ENCODE measurements at regions not wholly inside any gene's neighbourhood (a gene's known extent, or its start where the extent isn't known, plus 50 kb on each side); places are given as distances from the start of the nearest gene placed in this dataset.
A peak's percentile ranks its signal among the peaks of the same experiment; 100 is the strongest.

DNA sequence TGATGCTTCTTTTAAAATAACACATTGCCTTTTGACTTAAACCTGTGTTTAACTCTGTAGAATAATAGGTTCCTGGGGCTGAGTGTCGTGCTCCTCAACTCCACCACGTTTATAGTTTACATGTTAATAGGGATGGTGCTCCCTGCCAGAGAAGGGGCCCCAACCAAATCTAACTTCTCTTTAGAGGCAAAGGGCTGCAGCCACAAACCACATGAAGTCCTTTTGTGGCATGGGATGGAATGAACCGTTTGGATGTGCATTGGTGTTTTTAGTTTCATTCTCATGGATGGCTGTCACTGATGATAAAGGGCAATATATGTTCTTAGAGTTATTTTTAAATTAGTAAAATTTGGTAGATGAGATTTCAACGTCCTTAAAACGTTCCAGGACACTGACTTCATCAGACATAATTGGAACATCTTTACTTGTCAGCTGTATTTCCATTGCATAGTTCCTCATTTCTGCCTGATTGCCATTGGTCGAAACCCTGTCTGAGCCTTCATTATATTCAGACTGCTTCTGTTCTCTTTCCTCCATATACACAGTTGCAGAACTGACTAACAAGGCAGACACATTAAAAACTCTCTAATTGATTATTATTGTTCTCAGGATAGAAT is 60.4 kb upstream of the HPF1 start:
- TF ChIP-seq CTCF (IDR thresholded peaks at IDR 0.05; ENCODE audit: insufficient read depth, low read length, poor library complexity, severe bottlenecking), result no peak
- DNase-seq (ENCODE audit: low read depth), result no peak
- Histone ChIP-seq H3K27me3 (ENCODE audit: control insufficient read depth, insufficient read depth, low read length) (no peaks in the 10 kb centered on the region), H3K36me3 (ENCODE audit: control insufficient read depth, insufficient read depth, low read length) (no peaks in the 10 kb centered on the region), H3K4me3 (ENCODE audit: low read depth, low read length) (no peak overlapping the region)

DNA sequence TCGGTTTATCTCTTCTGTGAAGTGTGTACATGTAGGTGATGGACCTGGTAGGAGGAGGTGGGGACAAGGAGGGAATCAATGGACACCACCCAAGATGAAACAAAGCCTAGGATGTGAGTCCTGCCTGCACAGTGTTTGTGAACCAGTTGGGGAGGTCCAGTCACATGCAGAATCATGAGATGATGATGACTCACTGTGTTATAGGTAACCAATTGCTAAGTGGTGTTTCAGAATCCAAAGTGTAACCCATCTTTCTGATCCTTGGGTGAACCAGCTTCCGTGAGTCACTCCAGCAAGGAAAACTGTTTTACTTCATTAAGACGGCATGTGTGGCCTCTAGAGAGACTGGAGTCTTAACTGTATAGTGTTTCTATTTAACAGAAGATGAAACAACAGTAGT is 57.9 kb upstream of the HPF1 start:
- Histone ChIP-seq H3K36me3 (ENCODE audit: control insufficient read depth, insufficient read depth, low read length) (no peaks in the 10 kb centered on the region), H3K27me3 (ENCODE audit: control insufficient read depth, insufficient read depth, low read length) (no peaks in the 10 kb centered on the region), H3K4me3 (ENCODE audit: low read depth, low read length) (no peak overlapping the region)
- no peak for TF ChIP-seq CTCF (IDR thresholded peaks at IDR 0.05; ENCODE audit: insufficient read depth, low read length, poor library complexity, severe bottlenecking)
- DNase-seq (ENCODE audit: low read depth), result peak; percentile 85

GRCh38 chr4:169811476-169811875 is 53.7 kb upstream of the HPF1 start:
- Histone ChIP-seq H3K36me3 (ENCODE audit: control insufficient read depth, insufficient read depth, low read length) (no peaks in the 10 kb centered on the region), H3K27me3 (ENCODE audit: control insufficient read depth, insufficient read depth, low read length) (no peaks in the 10 kb centered on the region), H3K4me3 (ENCODE audit: low read depth, low read length) (no peak overlapping the region)
- DNase-seq (ENCODE audit: low read depth), result no peak
- TF ChIP-seq CTCF (IDR thresholded peaks at IDR 0.05; ENCODE audit: insufficient read depth, low read length, poor library complexity, severe bottlenecking), result no peak

DNA sequence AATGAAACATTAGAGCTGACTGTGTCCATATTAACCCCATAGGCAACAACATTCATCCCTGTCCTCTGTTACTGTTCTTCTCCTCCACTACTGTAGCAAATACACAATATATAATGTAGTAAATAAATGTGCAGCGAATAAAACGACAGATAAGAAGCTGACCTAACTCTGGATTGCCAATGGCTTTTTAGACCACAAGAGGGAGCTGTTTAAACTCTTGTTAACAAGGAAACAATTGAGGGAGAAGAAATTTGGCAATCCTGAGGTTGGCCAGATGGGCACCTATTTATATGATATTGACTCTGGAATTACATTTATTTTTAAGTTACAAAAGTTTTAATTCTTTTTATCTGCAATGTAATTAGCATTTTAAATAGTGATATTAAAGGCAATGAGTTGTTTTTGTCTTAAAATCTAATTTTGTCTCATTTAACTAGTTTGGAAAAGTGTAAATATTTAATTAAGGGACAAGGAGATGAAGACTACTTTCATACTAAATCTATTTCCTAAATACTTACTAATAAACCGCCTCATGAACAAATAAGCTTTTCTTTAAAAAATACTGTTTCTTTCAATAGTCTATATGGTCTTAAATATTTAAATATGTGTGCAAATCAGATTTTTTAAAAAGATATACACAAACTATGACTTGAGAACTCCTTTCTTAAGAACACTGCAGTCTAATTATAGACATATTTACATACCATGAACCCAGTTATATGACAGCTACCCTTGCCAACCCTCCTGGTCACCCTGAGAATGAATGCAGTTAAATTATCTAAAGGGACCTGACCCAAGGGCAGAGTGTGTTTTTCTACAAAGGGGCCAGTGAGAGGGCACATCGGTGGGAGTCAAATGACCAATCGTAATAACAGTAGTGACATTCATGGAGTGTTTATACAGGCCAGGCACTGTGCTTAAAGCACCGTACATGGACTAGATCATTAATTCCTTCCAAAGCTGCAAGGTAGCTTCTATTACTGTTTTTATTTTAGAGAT is 52.9 kb upstream of the HPF1 start:
- Histone ChIP-seq H3K27me3 (ENCODE audit: control insufficient read depth, insufficient read depth, low read length) (no peaks in the 10 kb centered on the region), H3K4me3 (ENCODE audit: low read depth, low read length) (no peak overlapping the region), H3K36me3 (ENCODE audit: control insufficient read depth, insufficient read depth, low read length) (no peaks in the 10 kb centered on the region)
- DNase-seq (ENCODE audit: low read depth), result peak; percentile 39
- TF ChIP-seq CTCF (IDR thresholded peaks at IDR 0.05; ENCODE audit: insufficient read depth, low read length, poor library complexity, severe bottlenecking), result peak; percentile 82

DNA sequence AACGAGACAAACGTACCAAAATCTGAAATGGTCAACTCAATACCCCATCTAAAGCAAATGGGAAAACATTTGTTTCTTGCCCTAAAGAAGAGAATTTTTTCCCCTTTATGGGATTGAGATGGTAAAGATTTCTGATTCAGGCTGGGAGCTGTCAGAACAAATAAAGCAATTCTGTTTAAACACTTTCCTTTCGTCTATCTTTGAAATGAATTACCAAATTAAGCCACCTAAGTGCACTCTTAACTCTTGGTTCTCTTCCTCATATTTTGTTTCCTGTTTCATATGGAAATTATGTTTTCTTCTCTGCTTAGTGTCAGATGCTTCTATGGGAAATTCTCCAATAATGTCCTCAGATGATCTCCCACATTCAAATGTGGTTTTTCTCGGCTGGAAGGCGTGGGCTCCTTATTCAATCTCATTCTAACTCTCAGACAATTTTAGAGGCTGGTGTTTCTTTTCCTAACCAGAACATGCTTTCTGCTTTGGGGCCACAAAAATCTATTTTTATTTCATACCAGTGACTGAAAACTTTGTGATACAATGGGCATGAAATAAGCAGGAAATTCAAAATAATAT is 50.3 kb upstream of the HPF1 start:
- no peak for TF ChIP-seq CTCF (IDR thresholded peaks at IDR 0.05; ENCODE audit: insufficient read depth, low read length, poor library complexity, severe bottlenecking)

More for the DNA sequence above, 50.3 kb upstream of the HPF1 start:
- H3K27me3 ChIP-seq (ENCODE audit: control insufficient read depth, insufficient read depth, low read length), result no peaks in the 10 kb centered on the region
- no peak for DNase-seq (ENCODE audit: low read depth)
- H3K4me3 ChIP-seq (ENCODE audit: low read depth, low read length), result no peak overlapping the region
- H3K36me3 ChIP-seq (ENCODE audit: control insufficient read depth, insufficient read depth, low read length), result no peaks in the 10 kb centered on the region
